ENCODE measurements at regions not wholly inside any gene's neighbourhood (a gene's known extent, or its start where the extent isn't known, plus 50 kb on each side); places are given as distances from the start of the nearest gene placed in this dataset.

DNA sequence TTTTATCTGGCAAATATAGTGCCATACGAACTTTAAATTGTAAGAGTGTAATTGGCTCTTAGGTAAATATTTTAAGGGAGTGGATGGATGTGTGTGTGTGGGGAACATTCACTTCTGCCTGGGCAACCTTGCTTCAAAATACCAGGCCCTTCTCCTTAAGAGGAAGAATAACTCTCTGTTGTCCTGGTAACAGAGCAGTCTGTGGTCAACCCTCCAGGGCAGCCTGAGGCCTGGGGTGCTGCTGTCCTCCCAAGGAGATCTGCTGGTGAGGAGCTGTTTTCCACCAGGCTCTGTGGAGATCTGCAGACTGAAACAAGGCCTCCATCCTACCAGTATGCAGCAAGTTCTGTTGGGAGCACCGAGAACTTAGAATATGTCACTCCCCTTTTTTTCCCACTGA is 325.2 kb downstream of the PSAT1 start:
- TF ChIP-seq BHLHE40 (IDR thresholded peaks at IDR 0.05; ENCODE audit: borderline replicate concordance), result no peak
- no peak for TF ChIP-seq ZNF384 (IDR thresholded peaks at IDR 0.05)
